AG04450 (cell line): ENCODE measurements at regions not wholly inside any gene's neighbourhood (a gene's known extent, or its start where the extent isn't known, plus 50 kb on each side); places are given as distances from the start of the nearest gene placed in this dataset.

Experiments
- CTCF ChIA-PET: fragments of 300-600, 350-600 bp; formaldehyde crosslinking; extraction: SDS; loops from one replicate; lab custom pipeline; 2022; ENCODE audit warnings: antibody characterized with exemption, inconsistent platforms; lab: Charles Lee
- POLR2A ChIA-PET: fragments of 350-600 bp; formaldehyde crosslinking; extraction: SDS; loops from one replicate; lab custom pipeline; 2021; ENCODE audit warnings: antibody characterized with exemption, inconsistent platforms; lab: Yijun Ruan, JAX
- DNase-seq: peaks from one replicate; pipeline ENCODE4 v3.0.0-alpha.2; 2011; ENCODE audit warnings: low read depth, low spot score
- H3K27ac ChIP-seq: one replicate; pipeline ENCODE4 v1.5.1; 2012; ENCODE audit warnings: low read depth, low read length, control low read depth
- H3K27me3 ChIP-seq: one replicate; pipeline ENCODE4 v1.6.0; 2012; ENCODE audit warnings: low read length; ENCODE audit not compliant: control insufficient read depth, insufficient read depth
- H3K4me3 ChIP-seq: 2 replicates; pipeline ENCODE4 v1.5.1; 2011; ENCODE audit warnings: mild to moderate bottlenecking, low read depth, low read length, control low read depth
- H3K9me3 ChIP-seq: 2 replicates; pipeline ENCODE4 v1.5.1; 2012; ENCODE audit warnings: low read length; ENCODE audit not compliant: control insufficient read depth, insufficient read depth
- CTCF ChIP-seq: IDR thresholded peaks from 2 replicates; pipeline ENCODE4 v1.5.1; 2011; ENCODE audit warnings: low read depth, low read length, control low read depth, inconsistent platforms

DNA sequence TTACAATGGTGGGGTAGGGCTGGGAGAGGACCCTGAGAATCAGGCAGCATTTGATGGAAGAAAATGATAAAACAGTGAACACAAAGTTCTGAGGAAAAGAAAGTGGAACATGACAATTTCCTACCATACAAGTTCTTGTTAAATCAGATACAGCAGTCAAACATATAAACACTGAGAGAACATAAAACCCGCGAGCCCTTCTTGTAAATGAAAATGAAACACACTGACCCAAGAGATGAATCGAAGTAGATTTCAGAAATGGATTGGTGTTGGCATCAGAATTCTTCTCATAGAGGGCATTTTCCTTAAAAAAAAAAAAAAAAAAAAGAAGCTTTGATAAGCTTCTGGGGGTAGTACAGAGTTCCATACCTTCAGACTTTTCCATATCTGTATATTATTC, 134.7 kb upstream of the TMEM45B start:
- DNase-seq, result no peak
- no peak for TF ChIP-seq CTCF
- Histone ChIP-seq H3K27ac (no peak overlapping the region), H3K27me3 (peaks cover 6% of the 10 kb centered on the region), H3K9me3 (no peaks in the 10 kb centered on the region), H3K4me3 (no peak overlapping the region)
- ChIA-PET POLR2A (no interaction called here), CTCF (interaction anchor here (0.6 kb wide), 1 partner anchor 149 kb away, joined by 3 read pairs; no protein-coding TSS in a partner anchor)

DNA sequence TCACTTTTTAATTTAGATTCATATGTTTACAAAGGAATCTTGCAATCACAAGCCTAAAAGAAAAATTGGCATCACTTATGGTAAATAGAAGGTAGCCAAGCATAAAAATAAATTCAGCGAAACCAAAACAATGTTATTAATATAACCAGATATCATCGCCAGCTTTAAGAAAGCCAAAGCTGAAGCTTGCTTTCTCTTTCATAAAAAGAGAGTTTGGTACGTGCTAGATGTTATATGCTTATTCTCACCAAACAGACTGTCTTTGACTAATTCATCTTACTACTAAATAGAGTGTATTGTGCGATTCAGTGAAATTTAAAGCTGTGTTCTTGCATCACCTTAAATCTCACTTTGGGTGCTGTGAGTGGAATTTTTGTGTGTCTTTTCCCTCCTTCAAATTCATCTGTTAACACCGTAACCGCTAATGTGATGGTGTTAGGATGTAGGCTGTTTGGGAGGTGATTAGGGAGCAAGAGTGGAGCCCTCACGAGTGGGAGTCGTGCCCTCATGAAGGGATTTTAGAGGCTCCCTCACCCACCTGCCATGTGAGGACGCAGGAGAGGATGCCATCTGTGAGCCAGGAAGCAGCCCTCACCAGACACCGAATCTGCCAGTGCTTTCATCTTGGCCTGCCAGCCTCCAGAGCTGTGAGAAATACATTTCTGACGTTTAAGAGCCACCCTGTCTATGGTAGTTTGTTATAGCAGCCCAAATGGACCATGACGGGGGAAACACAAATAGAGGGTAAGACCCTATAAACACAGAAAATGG, 134.1 kb upstream of the TMEM45B start:
- no peak for DNase-seq
- Histone ChIP-seq H3K4me3 (peak overlapping the region; percentile 13; the same call in 1 of the 2 replicates), H3K9me3 (no peaks in the 10 kb centered on the region), H3K27ac (no peak overlapping the region), H3K27me3 (peaks cover 6% of the 10 kb centered on the region)
- POLR2A ChIA-PET, result no interaction called here
- CTCF ChIA-PET, result interaction anchor here (0.6 to 1.1 kb wide), 2 partner anchors 69 to 149 kb away, joined by 3 read pairs; no protein-coding TSS in a partner anchor
- TF ChIP-seq CTCF, result no peak

DNA sequence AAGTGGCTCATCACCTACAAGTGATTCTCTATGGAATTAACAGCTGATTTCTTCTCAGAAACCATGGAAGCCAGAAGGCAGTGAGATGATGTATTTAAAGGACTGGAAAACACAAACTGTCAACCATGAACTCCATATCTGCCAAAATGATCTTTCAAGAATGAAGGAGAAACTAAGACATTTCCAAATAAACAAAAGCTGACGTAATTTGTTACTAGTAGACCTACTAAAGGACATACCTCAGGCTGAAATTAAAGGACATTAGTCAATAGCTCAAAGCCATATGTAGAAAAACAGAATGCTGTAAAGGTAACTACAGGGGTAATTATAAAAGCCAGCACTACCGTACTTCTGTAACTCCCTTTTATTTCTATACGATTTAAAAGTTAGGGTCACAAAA, 129.4 kb upstream of the TMEM45B start:
- CTCF ChIA-PET, result no interaction called here
- Histone ChIP-seq H3K4me3 (no peak overlapping the region), H3K9me3 (no peaks in the 10 kb centered on the region), H3K27ac (no peak overlapping the region), H3K27me3 (peaks cover 5% of the 10 kb centered on the region)
- POLR2A ChIA-PET, result no interaction called here
- no peak for TF ChIP-seq CTCF
- no peak for DNase-seq

DNA sequence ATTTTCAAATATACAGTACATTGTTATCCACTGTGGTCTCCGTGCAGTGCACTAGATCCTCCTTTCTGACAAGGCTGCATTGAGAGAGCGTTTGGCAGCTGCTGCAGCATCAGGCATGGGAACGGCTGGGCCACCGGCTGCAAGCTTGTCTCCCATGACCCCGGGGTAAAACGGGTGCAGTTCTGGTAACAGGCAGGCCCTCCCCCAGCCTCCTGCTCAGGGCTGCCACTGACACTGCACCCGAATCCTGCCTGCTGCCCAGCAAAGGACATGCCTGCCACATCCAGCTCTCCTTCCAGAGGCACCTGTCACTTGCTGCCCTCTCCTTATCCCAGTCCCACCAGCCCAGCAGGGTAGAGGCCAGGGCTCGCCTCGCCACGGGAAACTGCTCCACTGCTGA, 124.5 kb upstream of the TMEM45B start:
- H3K27me3 ChIP-seq, result peaks cover 3% of the 10 kb centered on the region
- H3K27ac ChIP-seq, result no peak overlapping the region
- CTCF ChIA-PET, result no interaction called here
- H3K4me3 ChIP-seq, result no peak overlapping the region
- POLR2A ChIA-PET, result no interaction called here
- DNase-seq, result no peak
- H3K9me3 ChIP-seq, result no peaks in the 10 kb centered on the region; the same call in 1 of the 2 replicates
- TF ChIP-seq CTCF, result no peak

DNA sequence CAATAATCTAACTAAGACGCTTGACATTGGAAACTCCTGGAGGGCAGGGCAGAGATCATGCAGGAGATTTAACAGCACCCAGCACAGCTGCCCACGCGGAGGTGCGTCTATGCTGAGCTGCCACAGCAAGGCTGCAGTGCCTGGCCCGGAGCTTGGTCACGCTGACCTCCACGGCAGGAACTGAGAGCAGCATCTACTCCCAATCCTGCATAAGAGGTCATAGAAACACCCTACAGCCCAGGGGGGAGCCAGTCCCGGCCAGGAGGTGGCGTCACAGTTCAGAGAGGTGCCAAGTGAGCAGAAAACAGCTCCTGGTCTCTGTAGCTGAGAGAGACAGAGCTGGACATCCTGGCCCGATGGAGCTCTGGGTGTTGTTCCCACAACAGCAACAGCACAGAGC, 121.1 kb upstream of the TMEM45B start:
- DNase-seq, result no peak
- Histone ChIP-seq H3K27me3 (peaks cover 7% of the 10 kb centered on the region), H3K4me3 (no peak overlapping the region), H3K9me3 (no peaks in the 10 kb centered on the region; the same call in 1 of the 2 replicates), H3K27ac (no peak overlapping the region)
- no peak for TF ChIP-seq CTCF
- CTCF ChIA-PET, result interaction anchor here (0.6 to 1.9 kb wide), 7 partner anchors 49 to 334 kb away, joined by 3 to 7 read pairs (median 3); no protein-coding TSS in a partner anchor
- POLR2A ChIA-PET, result no interaction called here
